Natural killer cell (primary cell): ENCODE measurements at regions not wholly inside any gene's neighbourhood (a gene's known extent, or its start where the extent isn't known, plus 50 kb on each side); places are given as distances from the start of the nearest gene placed in this dataset.
"Not testable (repeated sequence)": the region's sequence is repeated elsewhere in the genome, so short reads cannot be mapped to it uniquely, and the experiment has no call there.

Source experiments
- ATAC-seq, 3 donors: fragments of 150-1000 bp in 2 of 3; fragments of 200-7000 bp in 1 of 3; cut with Tn5 transposase; 1 replicate in 1 of 3; 2 replicates in 2 of 3; pipeline ENCODE4 v1.10.0; 2021; ENCODE audit warnings: mild to moderate bottlenecking in 2 of 3, moderate library complexity in 2 of 3
- DNase-seq, 2 donors: peaks; one replicate each; pipeline versions ENCODE4 v3.0.0 to v3.0.0-alpha.2; 2013 to 2021; ENCODE audit warnings: mixed read lengths in 1 of 2
- H3K27ac ChIP-seq: one replicate; pipeline ENCODE4 v1.5.1; 2013; ENCODE audit warnings: mild to moderate bottlenecking, low read length
- H3K27me3 ChIP-seq: one replicate; pipeline ENCODE4 v1.6.1; 2013; ENCODE audit warnings: low read length; ENCODE audit not compliant: control insufficient read depth, insufficient read depth
- H3K36me3 ChIP-seq: one replicate; pipeline ENCODE4 v1.6.1; 2013; ENCODE audit warnings: low read length; ENCODE audit not compliant: control insufficient read depth, insufficient read depth
- H3K4me1 ChIP-seq: one replicate; pipeline ENCODE4 v1.6.1; 2013; ENCODE audit warnings: low read length; ENCODE audit not compliant: control insufficient read depth, insufficient read depth
- H3K4me3 ChIP-seq: one replicate; pipeline ENCODE4 v1.5.1; 2013; ENCODE audit warnings: low read length
- H3K9me3 ChIP-seq: one replicate; pipeline ENCODE4 v1.6.1; 2013; ENCODE audit warnings: low read length; ENCODE audit not compliant: control insufficient read depth, insufficient read depth
- H3K27ac Mint-ChIP-seq, 2 donors: one replicate each; pipeline ENCODE4 v1.8.0; 2022; ENCODE audit warnings: mild to moderate bottlenecking in 2 of 2, mixed read lengths in 2 of 2, moderate library complexity in 1 of 2
- H3K27me3 Mint-ChIP-seq, 2 donors: one replicate each; pipeline ENCODE4 v1.8.0; 2022; ENCODE audit warnings: low read depth in 2 of 2, mixed read lengths in 2 of 2
- H3K36me3 Mint-ChIP-seq: one replicate; pipeline ENCODE4 v1.8.0; 2022; ENCODE audit warnings: mixed read lengths
- H3K4me1 Mint-ChIP-seq, 2 donors: one replicate each; pipeline ENCODE4 v1.8.0; 2022; ENCODE audit warnings: mixed read lengths in 2 of 2
- H3K4me3 Mint-ChIP-seq: one replicate; pipeline ENCODE4 v1.8.0; 2022; ENCODE audit warnings: mild to moderate bottlenecking, moderate library complexity, mixed read lengths
- H3K9me3 Mint-ChIP-seq, 2 donors: one replicate each; pipeline ENCODE4 v1.8.0; 2022; ENCODE audit warnings: mixed read lengths in 2 of 2
- WGBS: methylation state at CpG from one replicate; pipeline ENCODE4 v1.1.7; 2013; ENCODE audit warnings: missing lambda C conversion rate; ENCODE audit not compliant: insufficient coverage; 5-methylcytosine and 5-hydroxymethylcytosine counted together
- intact Hi-C: fragments of 100-400 bp; cut with micrococcal nuclease; formaldehyde crosslinking; loops from one replicate; pipeline ENCODE4 v1.14.2; 2022
- TF ChIP-seq, protein P1 (sequence below): fragments of 200-600 bp; IDR thresholded peaks from one replicate; pipeline ENCODE4 v1.8.0; 2022; ENCODE audit warnings: antibody characterized with exemption

DNA sequence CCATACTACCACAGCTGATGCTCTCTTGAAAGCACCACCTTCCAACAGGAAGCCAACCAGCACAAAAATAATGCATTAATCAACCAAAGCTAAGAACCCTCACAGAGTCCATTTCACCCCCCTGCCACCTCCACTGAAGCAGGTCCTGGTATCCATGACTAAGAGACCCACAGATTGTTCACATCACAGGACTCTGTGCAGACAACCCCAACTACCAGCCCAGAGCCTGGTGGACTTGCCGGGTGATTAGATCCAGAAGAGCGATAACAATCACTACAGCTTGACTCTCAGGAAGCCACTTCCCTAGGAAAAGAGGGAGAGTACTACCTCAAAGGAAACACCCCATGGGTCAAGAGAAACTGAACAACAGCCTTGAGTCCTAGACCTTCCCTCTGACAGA is 528.1 kb downstream of the KIF20B start:
- intact Hi-C loops: no loop called here
- Mint-ChIP-seq H3K9me3 (peaks cover 19 to 31% of the 10 kb centered on the region in 2 donors), H3K4me1 (no peaks in the 10 kb centered on the region), H3K27me3 (no peaks in the 10 kb centered on the region), H3K27ac (no peak overlapping the region), H3K4me3 (no peak overlapping the region), H3K36me3 (no peaks in the 10 kb centered on the region)
- Histone ChIP-seq H3K36me3 (no peaks in the 10 kb centered on the region), H3K4me3 (no peak overlapping the region), H3K27me3 (no peaks in the 10 kb centered on the region), H3K4me1 (no peaks in the 10 kb centered on the region), H3K9me3 (no peaks in the 10 kb centered on the region), H3K27ac (no peak overlapping the region)
- WGBS: 100% methylated on average over 2 of the region's 2 CpGs
- DNase-seq: no peak
- TF ChIP-seq, protein P1, sequence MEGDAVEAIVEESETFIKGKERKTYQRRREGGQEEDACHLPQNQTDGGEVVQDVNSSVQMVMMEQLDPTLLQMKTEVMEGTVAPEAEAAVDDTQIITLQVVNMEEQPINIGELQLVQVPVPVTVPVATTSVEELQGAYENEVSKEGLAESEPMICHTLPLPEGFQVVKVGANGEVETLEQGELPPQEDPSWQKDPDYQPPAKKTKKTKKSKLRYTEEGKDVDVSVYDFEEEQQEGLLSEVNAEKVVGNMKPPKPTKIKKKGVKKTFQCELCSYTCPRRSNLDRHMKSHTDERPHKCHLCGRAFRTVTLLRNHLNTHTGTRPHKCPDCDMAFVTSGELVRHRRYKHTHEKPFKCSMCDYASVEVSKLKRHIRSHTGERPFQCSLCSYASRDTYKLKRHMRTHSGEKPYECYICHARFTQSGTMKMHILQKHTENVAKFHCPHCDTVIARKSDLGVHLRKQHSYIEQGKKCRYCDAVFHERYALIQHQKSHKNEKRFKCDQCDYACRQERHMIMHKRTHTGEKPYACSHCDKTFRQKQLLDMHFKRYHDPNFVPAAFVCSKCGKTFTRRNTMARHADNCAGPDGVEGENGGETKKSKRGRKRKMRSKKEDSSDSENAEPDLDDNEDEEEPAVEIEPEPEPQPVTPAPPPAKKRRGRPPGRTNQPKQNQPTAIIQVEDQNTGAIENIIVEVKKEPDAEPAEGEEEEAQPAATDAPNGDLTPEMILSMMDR: no peak
- no peak for ATAC-seq

DNA sequence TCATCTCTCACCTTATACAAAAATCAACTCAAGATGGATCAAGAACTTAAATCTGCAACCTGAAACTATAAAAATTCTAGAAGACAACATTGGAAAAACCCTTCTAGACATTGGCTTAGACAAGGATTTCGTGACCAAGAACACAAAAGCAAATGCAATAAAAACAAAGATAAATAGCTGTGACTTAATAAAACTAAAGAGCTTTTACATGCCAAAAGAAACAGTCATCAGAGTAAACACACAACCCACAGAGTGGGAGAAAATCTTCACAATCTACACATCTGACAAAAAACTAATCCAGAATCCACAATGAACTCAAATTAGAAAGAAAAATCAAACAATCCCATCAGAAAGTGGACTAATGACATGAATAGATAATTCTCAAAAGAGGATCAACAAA is 532.4 kb downstream of the KIF20B start:
- H3K9me3 ChIP-seq, H3K4me1 ChIP-seq, H3K36me3 ChIP-seq, H3K27me3 ChIP-seq, H3K27ac ChIP-seq, DNase-seq, H3K4me3 ChIP-seq, H3K27me3 Mint-ChIP-seq, ATAC-seq, H3K4me1 Mint-ChIP-seq, H3K27ac Mint-ChIP-seq, intact Hi-C loops, H3K36me3 Mint-ChIP-seq, H3K4me3 Mint-ChIP-seq: not testable (repeated sequence)
- peaks cover 21 to 28% of the 10 kb centered on the region in 2 donors for H3K9me3 Mint-ChIP-seq
- WGBS: 88% methylated on average over 1 of the region's 1 CpG

DNA sequence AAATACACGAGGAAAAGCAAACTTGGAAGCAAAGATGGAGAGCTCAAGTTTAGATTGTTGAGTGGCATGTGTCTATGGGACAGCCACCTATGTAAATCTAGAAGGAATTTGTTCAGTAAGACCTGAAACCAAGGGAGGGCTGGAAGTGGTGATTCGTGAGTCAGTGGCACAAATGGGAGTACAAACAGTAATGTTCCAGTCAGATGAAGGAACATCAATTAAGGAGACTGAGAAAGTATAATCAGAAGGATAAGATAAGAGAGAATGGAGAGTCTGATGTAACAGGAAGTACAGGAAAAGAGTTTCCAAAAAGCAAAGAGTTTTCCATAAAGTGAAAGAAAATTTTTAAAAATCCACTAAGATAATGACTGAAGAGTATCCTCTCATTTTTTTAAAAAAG is 544.2 kb downstream of the KIF20B start:
- Histone ChIP-seq H3K27ac (no peak overlapping the region), H3K4me3 (no peak overlapping the region), H3K4me1 (no peaks in the 10 kb centered on the region), H3K27me3 (no peaks in the 10 kb centered on the region), H3K9me3 (no peaks in the 10 kb centered on the region), H3K36me3 (no peaks in the 10 kb centered on the region)
- Mint-ChIP-seq H3K36me3 (no peaks in the 10 kb centered on the region), H3K9me3 (peaks cover 9 to 12% of the 10 kb centered on the region in 2 donors), H3K27ac (no peak overlapping the region), H3K27me3 (no peaks in the 10 kb centered on the region), H3K4me1 (no peaks in the 10 kb centered on the region), H3K4me3 (no peak overlapping the region)
- intact Hi-C loops: no loop called here
- ATAC-seq (no peak), DNase-seq (no peak)
- 66% methylated on average over 2 of the region's 2 CpGs for WGBS
- TF ChIP-seq, protein P1: no peak

DNA sequence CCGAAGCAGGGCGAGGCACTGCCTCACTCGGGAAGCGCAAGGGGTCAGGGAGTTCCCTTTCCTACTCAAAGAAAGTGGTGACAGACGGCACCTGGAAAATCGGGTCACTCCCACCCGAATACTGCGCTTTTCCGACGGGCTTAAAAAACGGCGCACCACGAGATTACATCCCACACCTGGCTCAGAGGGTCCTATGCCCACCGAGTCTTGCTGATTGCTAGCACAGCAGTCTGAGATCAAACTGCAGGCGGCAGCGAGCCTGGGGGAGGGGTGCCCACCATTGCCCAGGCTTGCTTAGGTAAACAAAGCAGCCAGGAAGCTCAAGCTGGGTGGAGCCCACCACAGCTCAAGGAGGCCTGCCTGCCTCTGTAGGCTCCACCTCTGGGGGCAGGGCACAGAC is 549.4 kb downstream of the KIF20B start:
- DNase-seq, H3K27ac Mint-ChIP-seq, H3K4me1 ChIP-seq, H3K27me3 Mint-ChIP-seq, H3K4me3 Mint-ChIP-seq, H3K27me3 ChIP-seq, H3K4me1 Mint-ChIP-seq, H3K9me3 ChIP-seq, intact Hi-C loops, H3K36me3 Mint-ChIP-seq, H3K9me3 Mint-ChIP-seq, H3K36me3 ChIP-seq, ATAC-seq, H3K4me3 ChIP-seq, H3K27ac ChIP-seq: not testable (repeated sequence)
- WGBS: 95% methylated on average over 16 of the region's 16 CpGs

DNA sequence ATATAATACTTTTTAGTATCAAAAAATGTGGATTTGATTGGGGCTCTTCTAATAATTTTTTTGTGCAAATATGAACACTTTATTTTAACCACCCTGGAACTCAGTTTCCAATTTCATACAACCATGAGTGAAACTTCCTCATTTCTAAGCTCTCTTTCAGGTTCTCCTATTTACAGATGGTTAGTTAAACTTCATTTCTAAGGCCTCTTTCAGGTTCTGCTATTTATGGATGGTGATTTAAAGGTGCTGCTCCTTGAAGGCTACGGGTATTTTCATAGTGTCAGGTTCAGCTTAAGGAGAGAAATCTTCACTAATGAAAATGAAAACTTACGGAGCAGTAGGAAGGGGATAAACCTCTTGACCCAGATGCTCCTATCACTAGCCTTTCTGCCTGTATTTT is 568.3 kb downstream of the KIF20B start:
- ATAC-seq: no peak

More for the DNA sequence above, 568.3 kb downstream of the KIF20B start:
- no peak overlapping the region for H3K27ac ChIP-seq
- Mint-ChIP-seq H3K9me3 (peaks cover 6 to 11% of the 10 kb centered on the region in 2 donors), H3K36me3 (peaks cover 5% of the 10 kb centered on the region), H3K4me3 (no peak overlapping the region), H3K4me1 (no peaks in the 10 kb centered on the region), H3K27ac (no peak overlapping the region), H3K27me3 (no peaks in the 10 kb centered on the region)
- H3K9me3 ChIP-seq: no peaks in the 10 kb centered on the region
- H3K27me3 ChIP-seq: no peaks in the 10 kb centered on the region
- 63% methylated on average over 2 of the region's 2 CpGs for WGBS
- no peak overlapping the region for H3K4me3 ChIP-seq
- DNase-seq: no peak
- no peaks in the 10 kb centered on the region for H3K4me1 ChIP-seq
- H3K36me3 ChIP-seq: no peaks in the 10 kb centered on the region
- TF ChIP-seq, protein P1: no peak
- intact Hi-C loops: no loop called here
